ENCODE measurements at regions not wholly inside any gene's neighbourhood (a gene's known extent, or its start where the extent isn't known, plus 50 kb on each side); places are given as distances from the start of the nearest gene placed in this dataset.

GRCh38 chr15:35741395-35741794, 195.4 kb upstream of the DPH6 start:
- TF ChIP-seq CTCF (IDR thresholded peaks at IDR 0.05; ENCODE audit: borderline replicate concordance, extremely low read depth, low read length, poor library complexity, severe bottlenecking) (no peak), EZH2 (IDR thresholded peaks at IDR 0.05; ENCODE audit: borderline replicate concordance, low read depth, low read length, severe bottlenecking) (no peak)

All from DND-41 (cell line).